Endothelial cell of hepatic sinusoid (primary cell): ENCODE measurements at regions not wholly inside any gene's neighbourhood (a gene's known extent, or its start where the extent isn't known, plus 50 kb on each side); places are given as distances from the start of the nearest gene placed in this dataset.

ENCODE experiments used
- in situ Hi-C: cut with HindIII; loops from 2 replicates; pipeline ENCODE4 v1.10.0; 2017; ENCODE audit warnings: low sequenced_read_pairs

- in situ Hi-C loops, result loop anchor here (5.0 kb wide), 1 partner anchor 41 kb away; no protein-coding TSS in a partner anchor
These were observed 149.4 kb downstream of the BRD1 start for GRCh38 chr22:49678137-49678841.

GRCh38 chr22:49677495-49677889, 150.2 kb downstream of the BRD1 start:
- in situ Hi-C loops, result loop anchor here (5.0 kb wide), 1 partner anchor 40 kb away; no protein-coding TSS in a partner anchor

- in situ Hi-C loops, result loop anchor here (5.0 kb wide), 1 partner anchor 40 kb away; no protein-coding TSS in a partner anchor
These were observed 150.7 kb downstream of the BRD1 start for GRCh38 chr22:49676783-49677494.

- in situ Hi-C loops, result loop anchor here (5.0 kb wide), 1 partner anchor 39 kb away; no protein-coding TSS in a partner anchor
These were observed 151.4 kb downstream of the BRD1 start for GRCh38 chr22:49676230-49676629.

GRCh38 chr22:49674479-49675050, 153.1 kb downstream of the BRD1 start:
- in situ Hi-C loops, result loop anchor here (5.0 kb wide), 1 partner anchor 37 kb away; no protein-coding TSS in a partner anchor

GRCh38 chr22:49673048-49673447, 154.6 kb downstream of the BRD1 start:
- in situ Hi-C loops, result no loop called here

GRCh38 chr22:49672014-49672516, 155.6 kb downstream of the BRD1 start:
- in situ Hi-C loops, result no loop called here

GRCh38 chr22:49671331-49672013, 156.2 kb downstream of the BRD1 start:
- in situ Hi-C loops, result no loop called here

- in situ Hi-C loops, result no loop called here
These were observed 157.0 kb downstream of the BRD1 start for GRCh38 chr22:49670456-49671330.

- in situ Hi-C loops, result loop anchor here (5.0 kb wide), 1 partner anchor 843 kb away; no protein-coding TSS in a partner anchor
These were observed 157.7 kb downstream of the BRD1 start for GRCh38 chr22:49669969-49670455.

GRCh38 chr22:49669427-49669968, 158.2 kb downstream of the BRD1 start:
- in situ Hi-C loops, result loop anchor here (5.0 kb wide), 1 partner anchor 842 kb away; no protein-coding TSS in a partner anchor

- in situ Hi-C loops, result loop anchor here (5.0 kb wide), 1 partner anchor 841 kb away; no protein-coding TSS in a partner anchor
These were observed 159.3 kb downstream of the BRD1 start for GRCh38 chr22:49668402-49668801.

GRCh38 chr22:49667236-49667635, 160.4 kb downstream of the BRD1 start:
- in situ Hi-C loops, result loop anchor here (5.0 kb wide), 1 partner anchor 840 kb away; no protein-coding TSS in a partner anchor

- in situ Hi-C loops, result loop anchor here (5.0 kb wide), 1 partner anchor 839 kb away; no protein-coding TSS in a partner anchor
These were observed 161.4 kb downstream of the BRD1 start for GRCh38 chr22:49666146-49666809.

- in situ Hi-C loops, result loop anchor here (5.0 kb wide), 1 partner anchor 838 kb away; no protein-coding TSS in a partner anchor
These were observed 162.8 kb downstream of the BRD1 start for GRCh38 chr22:49664891-49665290.

GRCh38 chr22:49664371-49664881, 163.2 kb downstream of the BRD1 start:
- in situ Hi-C loops, result no loop called here

GRCh38 chr22:49663823-49664222, 163.8 kb downstream of the BRD1 start:
- in situ Hi-C loops, result no loop called here

- in situ Hi-C loops, result no loop called here
These were observed 164.4 kb downstream of the BRD1 start for GRCh38 chr22:49663311-49663711.
